ENCODE measurements at regions not wholly inside any gene's neighbourhood (a gene's known extent, or its start where the extent isn't known, plus 50 kb on each side); places are given as distances from the start of the nearest gene placed in this dataset.

DNA sequence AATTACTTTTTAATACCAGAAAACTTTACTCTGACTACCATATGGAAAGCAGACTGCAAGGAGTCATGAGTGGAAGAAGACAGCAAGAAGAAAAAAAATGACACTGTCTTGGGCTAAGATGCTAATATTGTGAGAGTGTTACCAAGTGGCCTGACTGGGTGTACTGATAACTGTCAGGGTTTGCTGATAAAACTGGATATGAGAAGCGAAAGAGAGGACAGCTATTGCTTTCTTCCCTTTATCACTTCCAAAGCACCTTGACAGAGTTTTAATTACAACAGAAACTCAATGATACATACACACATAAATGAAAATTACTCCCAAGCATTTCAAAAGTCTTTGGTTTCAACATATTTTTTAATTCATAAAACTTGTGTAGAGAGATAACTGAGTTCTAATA, 368.5 kb downstream of the ZEB2 start (continued):
- TF ChIP-seq ZNF79 (CRISPR knock-in tag; IDR thresholded peaks at IDR 0.05; ENCODE audit: low read depth) = no peak
- TF ChIP-seq FOXO4 (CRISPR knock-in tag; IDR thresholded peaks at IDR 0.05) = no peak
- no peak for TF ChIP-seq SP1 (CRISPR knock-in tag; IDR thresholded peaks at IDR 0.05)
- TF ChIP-seq, protein P1, sequence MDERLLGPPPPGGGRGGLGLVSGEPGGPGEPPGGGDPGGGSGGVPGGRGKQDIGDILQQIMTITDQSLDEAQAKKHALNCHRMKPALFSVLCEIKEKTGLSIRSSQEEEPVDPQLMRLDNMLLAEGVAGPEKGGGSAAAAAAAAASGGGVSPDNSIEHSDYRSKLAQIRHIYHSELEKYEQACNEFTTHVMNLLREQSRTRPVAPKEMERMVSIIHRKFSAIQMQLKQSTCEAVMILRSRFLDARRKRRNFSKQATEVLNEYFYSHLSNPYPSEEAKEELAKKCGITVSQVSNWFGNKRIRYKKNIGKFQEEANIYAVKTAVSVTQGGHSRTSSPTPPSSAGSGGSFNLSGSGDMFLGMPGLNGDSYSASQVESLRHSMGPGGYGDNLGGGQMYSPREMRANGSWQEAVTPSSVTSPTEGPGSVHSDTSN (CRISPR knock-in tag; IDR thresholded peaks at IDR 0.05; ENCODE audit: low read depth) = no peak
- TF ChIP-seq, protein P1 (tag; conservative IDR thresholded peaks at IDR 0.05; ENCODE audit: low read depth) = peak; percentile 31; the same call in 1 of the 2 replicates
- no peak for TF ChIP-seq ZZZ3 (IDR thresholded peaks at IDR 0.05)
- TF ChIP-seq SRSF3 (IDR thresholded peaks at IDR 0.05; ENCODE audit: insufficient read depth, low read length) = no peak
- TF ChIP-seq, protein P2, sequence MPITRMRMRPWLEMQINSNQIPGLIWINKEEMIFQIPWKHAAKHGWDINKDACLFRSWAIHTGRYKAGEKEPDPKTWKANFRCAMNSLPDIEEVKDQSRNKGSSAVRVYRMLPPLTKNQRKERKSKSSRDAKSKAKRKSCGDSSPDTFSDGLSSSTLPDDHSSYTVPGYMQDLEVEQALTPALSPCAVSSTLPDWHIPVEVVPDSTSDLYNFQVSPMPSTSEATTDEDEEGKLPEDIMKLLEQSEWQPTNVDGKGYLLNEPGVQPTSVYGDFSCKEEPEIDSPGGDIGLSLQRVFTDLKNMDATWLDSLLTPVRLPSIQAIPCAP (CRISPR knock-in tag; IDR thresholded peaks at IDR 0.05; ENCODE audit: borderline replicate concordance) = no peak
- no peak for TF ChIP-seq BACH1 (tag; IDR thresholded peaks at IDR 0.05)
- TF ChIP-seq ERF (CRISPR knock-in tag; IDR thresholded peaks at IDR 0.05) = no peak
- no peak for TF ChIP-seq POLR2G (IDR thresholded peaks at IDR 0.05; ENCODE audit: low read depth, low read length)
- no peak for TF ChIP-seq PURB (CRISPR knock-in tag; IDR thresholded peaks at IDR 0.05; ENCODE audit: low read depth)
- TF ChIP-seq THAP12 (CRISPR knock-in tag; IDR thresholded peaks at IDR 0.05) = no peak
- no peak for TF ChIP-seq MYC (IDR thresholded peaks at IDR 0.05; ENCODE audit: low read depth, low read length)
- no peak for TF ChIP-seq MYC (CRISPR knock-in tag; IDR thresholded peaks at IDR 0.05; ENCODE audit: borderline replicate concordance, low read depth)
- TF ChIP-seq ZNF3 (CRISPR knock-in tag; IDR thresholded peaks at IDR 0.05) = no peak
- TF ChIP-seq, protein P3, sequence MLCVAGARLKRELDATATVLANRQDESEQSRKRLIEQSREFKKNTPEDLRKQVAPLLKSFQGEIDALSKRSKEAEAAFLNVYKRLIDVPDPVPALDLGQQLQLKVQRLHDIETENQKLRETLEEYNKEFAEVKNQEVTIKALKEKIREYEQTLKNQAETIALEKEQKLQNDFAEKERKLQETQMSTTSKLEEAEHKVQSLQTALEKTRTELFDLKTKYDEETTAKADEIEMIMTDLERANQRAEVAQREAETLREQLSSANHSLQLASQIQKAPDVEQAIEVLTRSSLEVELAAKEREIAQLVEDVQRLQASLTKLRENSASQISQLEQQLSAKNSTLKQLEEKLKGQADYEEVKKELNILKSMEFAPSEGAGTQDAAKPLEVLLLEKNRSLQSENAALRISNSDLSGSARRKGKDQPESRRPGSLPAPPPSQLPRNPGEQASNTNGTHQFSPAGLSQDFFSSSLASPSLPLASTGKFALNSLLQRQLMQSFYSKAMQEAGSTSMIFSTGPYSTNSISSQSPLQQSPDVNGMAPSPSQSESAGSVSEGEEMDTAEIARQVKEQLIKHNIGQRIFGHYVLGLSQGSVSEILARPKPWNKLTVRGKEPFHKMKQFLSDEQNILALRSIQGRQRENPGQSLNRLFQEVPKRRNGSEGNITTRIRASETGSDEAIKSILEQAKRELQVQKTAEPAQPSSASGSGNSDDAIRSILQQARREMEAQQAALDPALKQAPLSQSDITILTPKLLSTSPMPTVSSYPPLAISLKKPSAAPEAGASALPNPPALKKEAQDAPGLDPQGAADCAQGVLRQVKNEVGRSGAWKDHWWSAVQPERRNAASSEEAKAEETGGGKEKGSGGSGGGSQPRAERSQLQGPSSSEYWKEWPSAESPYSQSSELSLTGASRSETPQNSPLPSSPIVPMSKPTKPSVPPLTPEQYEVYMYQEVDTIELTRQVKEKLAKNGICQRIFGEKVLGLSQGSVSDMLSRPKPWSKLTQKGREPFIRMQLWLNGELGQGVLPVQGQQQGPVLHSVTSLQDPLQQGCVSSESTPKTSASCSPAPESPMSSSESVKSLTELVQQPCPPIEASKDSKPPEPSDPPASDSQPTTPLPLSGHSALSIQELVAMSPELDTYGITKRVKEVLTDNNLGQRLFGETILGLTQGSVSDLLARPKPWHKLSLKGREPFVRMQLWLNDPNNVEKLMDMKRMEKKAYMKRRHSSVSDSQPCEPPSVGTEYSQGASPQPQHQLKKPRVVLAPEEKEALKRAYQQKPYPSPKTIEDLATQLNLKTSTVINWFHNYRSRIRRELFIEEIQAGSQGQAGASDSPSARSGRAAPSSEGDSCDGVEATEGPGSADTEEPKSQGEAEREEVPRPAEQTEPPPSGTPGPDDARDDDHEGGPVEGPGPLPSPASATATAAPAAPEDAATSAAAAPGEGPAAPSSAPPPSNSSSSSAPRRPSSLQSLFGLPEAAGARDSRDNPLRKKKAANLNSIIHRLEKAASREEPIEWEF (CRISPR knock-in tag; IDR thresholded peaks at IDR 0.05) = no peak
